Ascending aorta (tissue), 2 donors: ENCODE measurements at regions not wholly inside any gene's neighbourhood (a gene's known extent, or its start where the extent isn't known, plus 50 kb on each side); places are given as distances from the start of the nearest gene placed in this dataset.

ENCODE experiments used
- DNase-seq, 2 donors: peaks; one replicate each; pipeline ENCODE4 v3.0.0-alpha.2; 2019; ENCODE audit warnings: low spot score in 2 of 2
- H3K27ac ChIP-seq, 2 donors: fragments of 200-600 bp; sonication (generic); one replicate each; pipeline ENCODE4 v1.5.1; 2016 to 2017; ENCODE audit warnings: mild to moderate bottlenecking in 1 of 2
- H3K27me3 ChIP-seq: fragments of 200-600 bp; sonication (generic); one replicate; pipeline ENCODE4 v1.5.1; 2017
- H3K36me3 ChIP-seq, 2 donors: fragments of 200-600 bp; sonication (generic); one replicate each; pipeline ENCODE4 v1.5.1; 2016
- H3K4me1 ChIP-seq, 2 donors: fragments of 200-600 bp; sonication (generic); one replicate each; pipeline ENCODE4 v1.5.1; 2016 to 2017; ENCODE audit warnings: mild to moderate bottlenecking in 1 of 2
- H3K4me3 ChIP-seq, 2 donors: fragments of 200-600 bp; sonication (generic); one replicate each; pipeline ENCODE4 v1.5.1; 2016 to 2017; ENCODE audit warnings: mild to moderate bottlenecking in 1 of 2
- H3K9me3 ChIP-seq, 2 donors: fragments of 200-600 bp; sonication (generic); one replicate each; pipeline ENCODE4 v1.5.1; 2016
- CTCF ChIP-seq, 3 experiments: fragments of 200-600 bp in 2 of 3; fragments of 450-650 bp in 1 of 3; sonication (generic) in 2 of 3; IDR thresholded peaks; one replicate each; pipeline ENCODE4 v1.5.1; 2016 to 2019; ENCODE audit warnings: antibody characterized with exemption in 3 of 3, mild to moderate bottlenecking in 1 of 3, moderate library complexity in 1 of 3
- intact Hi-C: fragments of 100-400 bp; cut with DNase I; formaldehyde crosslinking; loops from one replicate; pipeline ENCODE4 v1.15.1; 2023

DNA sequence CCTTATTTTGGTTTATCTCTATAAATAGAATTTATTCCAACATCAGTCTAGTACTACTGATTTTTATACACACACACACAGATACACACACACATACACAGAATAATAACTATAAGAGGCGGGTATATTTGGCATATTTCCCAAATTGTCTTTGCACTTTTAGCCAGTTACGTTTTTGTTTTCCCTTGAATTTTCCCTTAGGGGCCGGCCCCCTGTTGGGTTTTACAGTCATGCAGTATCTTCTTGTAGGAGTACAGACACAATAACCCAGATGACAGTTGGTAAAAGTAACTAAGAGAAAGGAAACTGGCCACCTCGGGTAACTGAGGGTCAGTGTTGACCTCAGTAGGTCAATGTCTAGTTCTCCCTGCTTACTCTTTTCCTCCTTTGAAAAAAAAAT is 50.9 kb downstream of the DISP1 start:
- DNase-seq: no peak
- no peak for TF ChIP-seq CTCF (IDR thresholded peaks at IDR 0.05)
- Histone ChIP-seq H3K4me1 (no peaks in the 10 kb centered on the region), H3K27me3 (no peaks in the 10 kb centered on the region), H3K4me3 (no peak overlapping the region), H3K9me3 (no peaks in the 10 kb centered on the region), H3K27ac (no peak overlapping the region), H3K36me3 (no peaks in the 10 kb centered on the region)
- intact Hi-C loops: no loop called here

DNA sequence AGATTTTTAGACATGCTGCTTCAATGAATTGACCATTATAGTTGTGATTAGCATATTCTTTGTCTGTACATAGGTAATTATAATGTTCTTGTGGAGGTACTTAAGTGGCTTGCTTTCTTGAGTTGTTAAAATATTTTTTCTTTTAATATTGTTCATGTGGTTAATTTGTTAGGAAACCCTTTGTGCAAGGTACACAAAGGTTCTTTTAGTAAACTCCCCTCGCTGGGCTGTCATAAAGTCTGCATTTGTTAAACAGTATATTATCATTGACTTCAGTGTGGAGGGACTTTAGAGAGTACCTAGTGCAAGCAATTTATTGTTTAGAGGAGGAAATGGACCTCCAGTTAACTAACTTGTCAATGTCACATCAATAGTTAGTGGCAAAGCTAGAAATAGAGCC is 52.5 kb downstream of the DISP1 start:
- no peak for DNase-seq
- Histone ChIP-seq H3K4me3 (no peak overlapping the region), H3K9me3 (no peaks in the 10 kb centered on the region), H3K27ac (no peak overlapping the region), H3K27me3 (no peaks in the 10 kb centered on the region), H3K4me1 (no peaks in the 10 kb centered on the region), H3K36me3 (no peaks in the 10 kb centered on the region)
- TF ChIP-seq CTCF (IDR thresholded peaks at IDR 0.05): no peak
- intact Hi-C loops: no loop called here

- TF ChIP-seq CTCF (IDR thresholded peaks at IDR 0.05): no peak
- no peaks in the 10 kb centered on the region for H3K9me3 ChIP-seq
- intact Hi-C loops: no loop called here
- no peaks in the 10 kb centered on the region for H3K36me3 ChIP-seq
- no peak for DNase-seq
- no peaks in the 10 kb centered on the region for H3K27me3 ChIP-seq
- no peak overlapping the region for H3K4me3 ChIP-seq
- no peak overlapping the region for H3K27ac ChIP-seq
- no peaks in the 10 kb centered on the region for H3K4me1 ChIP-seq
These were observed 61.3 kb downstream of the DISP1 start for GRCh38 chr1:222876182-222876581.

DNA sequence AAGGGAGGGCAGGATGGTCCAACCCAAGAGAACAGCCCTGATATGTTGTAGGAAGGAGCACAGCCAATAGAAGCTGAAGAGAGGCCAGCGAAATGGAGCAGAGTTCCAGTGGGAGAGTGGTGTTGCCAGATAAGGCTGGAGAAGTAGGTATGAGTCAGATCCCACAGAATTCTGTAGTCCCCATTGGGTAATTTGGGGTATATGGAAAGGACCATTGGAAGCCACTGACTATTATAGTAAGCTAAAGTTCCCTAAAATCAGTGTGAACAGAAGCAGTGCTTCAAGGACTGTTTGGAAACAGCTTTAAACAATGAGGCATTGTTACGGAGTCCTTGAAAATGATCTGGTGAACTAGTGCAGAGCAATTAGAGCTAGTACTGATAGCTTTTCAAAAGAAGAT is 63.0 kb downstream of the DISP1 start:
- H3K27me3 ChIP-seq: no peaks in the 10 kb centered on the region
- H3K36me3 ChIP-seq: no peaks in the 10 kb centered on the region
- no peak overlapping the region for H3K4me3 ChIP-seq
- intact Hi-C loops: no loop called here
- DNase-seq: no peak
- no peaks in the 10 kb centered on the region for H3K9me3 ChIP-seq
- H3K27ac ChIP-seq: no peak overlapping the region
- no peak for TF ChIP-seq CTCF (IDR thresholded peaks at IDR 0.05)
- no peaks in the 10 kb centered on the region for H3K4me1 ChIP-seq

DNA sequence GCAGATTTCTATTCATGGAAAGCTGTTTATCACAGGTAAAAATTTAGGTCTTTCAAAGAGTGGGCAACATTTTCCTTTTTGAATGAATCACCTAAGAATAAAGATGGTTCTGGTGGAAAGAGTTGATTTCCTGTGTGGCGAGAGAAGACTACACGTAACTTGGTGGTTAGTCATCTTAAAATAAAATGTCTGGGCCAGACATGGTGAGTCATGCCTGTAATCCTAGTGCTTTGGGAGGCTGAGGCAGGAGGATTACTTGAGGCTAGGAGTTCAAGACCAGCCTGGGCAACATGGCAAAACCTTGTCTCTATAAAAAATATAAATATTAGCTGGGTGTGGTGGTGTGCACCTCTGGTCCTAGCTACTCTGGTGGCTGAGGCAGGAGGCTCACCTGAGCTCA is 65.7 kb downstream of the DISP1 start:
- intact Hi-C loops: no loop called here

More for the DNA sequence above, 65.7 kb downstream of the DISP1 start:
- Histone ChIP-seq H3K9me3 (no peaks in the 10 kb centered on the region), H3K4me1 (no peaks in the 10 kb centered on the region), H3K4me3 (no peak overlapping the region), H3K27ac (no peak overlapping the region), H3K36me3 (no peaks in the 10 kb centered on the region), H3K27me3 (no peaks in the 10 kb centered on the region)
- TF ChIP-seq CTCF (IDR thresholded peaks at IDR 0.05): no peak
- no peak for DNase-seq
